ENCODE measurements at regions not wholly inside any gene's neighbourhood (a gene's known extent, or its start where the extent isn't known, plus 50 kb on each side); places are given as distances from the start of the nearest gene placed in this dataset.
A peak's percentile ranks its signal among the peaks of the same experiment; 100 is the strongest.

- Histone ChIP-seq H3K4me3 (ENCODE audit: low read depth, low read length) (no peak overlapping the region), H3K36me3 (ENCODE audit: control insufficient read depth, insufficient read depth, low read length) (no peaks in the 10 kb centered on the region), H3K27me3 (ENCODE audit: control insufficient read depth, insufficient read depth, low read length) (no peaks in the 10 kb centered on the region), H3K9me3 (ENCODE audit: control insufficient read depth, insufficient read depth, low read length) (no peaks in the 10 kb centered on the region), H3K4me1 (ENCODE audit: control insufficient read depth, insufficient read depth, low read length) (peaks cover 15% of the 10 kb centered on the region), H3K9ac (ENCODE audit: low read depth, low read length) (no peak overlapping the region), H3K27ac (ENCODE audit: low read depth, low read length) (no peak overlapping the region)
Observed at GRCh38 chr2:129754831-129755230, 224.6 kb upstream of the RAB6C start.

GRCh38 chr2:129755786-129756185 lies 223.7 kb upstream of the RAB6C start:
- Histone ChIP-seq H3K27ac (ENCODE audit: low read depth, low read length) (no peak overlapping the region), H3K4me3 (ENCODE audit: low read depth, low read length) (no peak overlapping the region), H3K4me1 (ENCODE audit: control insufficient read depth, insufficient read depth, low read length) (peaks cover 15% of the 10 kb centered on the region), H3K36me3 (ENCODE audit: control insufficient read depth, insufficient read depth, low read length) (no peaks in the 10 kb centered on the region), H3K9ac (ENCODE audit: low read depth, low read length) (no peak overlapping the region), H3K9me3 (ENCODE audit: control insufficient read depth, insufficient read depth, low read length) (no peaks in the 10 kb centered on the region), H3K27me3 (ENCODE audit: control insufficient read depth, insufficient read depth, low read length) (no peaks in the 10 kb centered on the region)

- H3K36me3 ChIP-seq (ENCODE audit: control insufficient read depth, insufficient read depth, low read length) = no peaks in the 10 kb centered on the region
- H3K9ac ChIP-seq (ENCODE audit: low read depth, low read length) = no peak overlapping the region
- H3K4me1 ChIP-seq (ENCODE audit: control insufficient read depth, insufficient read depth, low read length) = peaks cover 15% of the 10 kb centered on the region
- no peak overlapping the region for H3K27ac ChIP-seq (ENCODE audit: low read depth, low read length)
- H3K27me3 ChIP-seq (ENCODE audit: control insufficient read depth, insufficient read depth, low read length) = no peaks in the 10 kb centered on the region
- no peak overlapping the region for H3K4me3 ChIP-seq (ENCODE audit: low read depth, low read length)
- no peaks in the 10 kb centered on the region for H3K9me3 ChIP-seq (ENCODE audit: control insufficient read depth, insufficient read depth, low read length)
Observed at GRCh38 chr2:129756276-129756675, 223.2 kb upstream of the RAB6C start.

GRCh38 chr2:129757366-129757914 lies 222.0 kb upstream of the RAB6C start:
- H3K9me3 ChIP-seq (ENCODE audit: control insufficient read depth, insufficient read depth, low read length) = no peaks in the 10 kb centered on the region
- no peak overlapping the region for H3K9ac ChIP-seq (ENCODE audit: low read depth, low read length)
- no peaks in the 10 kb centered on the region for H3K36me3 ChIP-seq (ENCODE audit: control insufficient read depth, insufficient read depth, low read length)
- H3K27ac ChIP-seq (ENCODE audit: low read depth, low read length) = peak overlapping the region; percentile 50
- H3K4me3 ChIP-seq (ENCODE audit: low read depth, low read length) = no peak overlapping the region
- no peaks in the 10 kb centered on the region for H3K27me3 ChIP-seq (ENCODE audit: control insufficient read depth, insufficient read depth, low read length)
- peaks cover 15% of the 10 kb centered on the region for H3K4me1 ChIP-seq (ENCODE audit: control insufficient read depth, insufficient read depth, low read length)

- no peak overlapping the region for H3K9ac ChIP-seq (ENCODE audit: low read depth, low read length)
- no peaks in the 10 kb centered on the region for H3K27me3 ChIP-seq (ENCODE audit: control insufficient read depth, insufficient read depth, low read length)
- peak overlapping the region; percentile 79 for H3K27ac ChIP-seq (ENCODE audit: low read depth, low read length)
- no peaks in the 10 kb centered on the region for H3K9me3 ChIP-seq (ENCODE audit: control insufficient read depth, insufficient read depth, low read length)
- H3K36me3 ChIP-seq (ENCODE audit: control insufficient read depth, insufficient read depth, low read length) = no peaks in the 10 kb centered on the region
- H3K4me1 ChIP-seq (ENCODE audit: control insufficient read depth, insufficient read depth, low read length) = peaks cover 15% of the 10 kb centered on the region
- H3K4me3 ChIP-seq (ENCODE audit: low read depth, low read length) = peak overlapping the region; percentile 43
Observed at GRCh38 chr2:129757915-129758783, 221.3 kb upstream of the RAB6C start.

GRCh38 chr2:129758784-129759471 lies 220.5 kb upstream of the RAB6C start:
- Histone ChIP-seq H3K9ac (ENCODE audit: low read depth, low read length) (no peak overlapping the region), H3K27me3 (ENCODE audit: control insufficient read depth, insufficient read depth, low read length) (no peaks in the 10 kb centered on the region)

GRCh38 chr2:129759472-129760010 lies 219.9 kb upstream of the RAB6C start:
- H3K4me3 ChIP-seq (ENCODE audit: low read depth, low read length) = no peak overlapping the region
- H3K9ac ChIP-seq (ENCODE audit: low read depth, low read length) = no peak overlapping the region
- H3K27me3 ChIP-seq (ENCODE audit: control insufficient read depth, insufficient read depth, low read length) = no peaks in the 10 kb centered on the region

More at GRCh38 chr2:129758784-129759471, 220.5 kb upstream of the RAB6C start:
- Histone ChIP-seq H3K27ac (ENCODE audit: low read depth, low read length) (peak overlapping the region; percentile 79), H3K4me1 (ENCODE audit: control insufficient read depth, insufficient read depth, low read length) (peaks cover 15% of the 10 kb centered on the region), H3K36me3 (ENCODE audit: control insufficient read depth, insufficient read depth, low read length) (no peaks in the 10 kb centered on the region), H3K9me3 (ENCODE audit: control insufficient read depth, insufficient read depth, low read length) (no peaks in the 10 kb centered on the region), H3K4me3 (ENCODE audit: low read depth, low read length) (peak overlapping the region; percentile 43; the same call in 1 of the 2 replicates)

GRCh38 chr2:129760669-129761068 lies 218.8 kb upstream of the RAB6C start:
- Histone ChIP-seq H3K36me3 (ENCODE audit: control insufficient read depth, insufficient read depth, low read length) (no peaks in the 10 kb centered on the region), H3K27me3 (ENCODE audit: control insufficient read depth, insufficient read depth, low read length) (no peaks in the 10 kb centered on the region), H3K9me3 (ENCODE audit: control insufficient read depth, insufficient read depth, low read length) (no peaks in the 10 kb centered on the region), H3K27ac (ENCODE audit: low read depth, low read length) (no peak overlapping the region), H3K4me1 (ENCODE audit: control insufficient read depth, insufficient read depth, low read length) (peaks cover 15% of the 10 kb centered on the region), H3K9ac (ENCODE audit: low read depth, low read length) (no peak overlapping the region), H3K4me3 (ENCODE audit: low read depth, low read length) (no peak overlapping the region)

More at GRCh38 chr2:129759472-129760010, 219.9 kb upstream of the RAB6C start:
- Histone ChIP-seq H3K36me3 (ENCODE audit: control insufficient read depth, insufficient read depth, low read length) (no peaks in the 10 kb centered on the region), H3K27ac (ENCODE audit: low read depth, low read length) (no peak overlapping the region), H3K9me3 (ENCODE audit: control insufficient read depth, insufficient read depth, low read length) (no peaks in the 10 kb centered on the region), H3K4me1 (ENCODE audit: control insufficient read depth, insufficient read depth, low read length) (peaks cover 15% of the 10 kb centered on the region)

- no peaks in the 10 kb centered on the region for H3K9me3 ChIP-seq (ENCODE audit: control insufficient read depth, insufficient read depth, low read length)
- no peak overlapping the region for H3K4me3 ChIP-seq (ENCODE audit: low read depth, low read length)
- H3K4me1 ChIP-seq (ENCODE audit: control insufficient read depth, insufficient read depth, low read length) = peaks cover 15% of the 10 kb centered on the region
- H3K27ac ChIP-seq (ENCODE audit: low read depth, low read length) = no peak overlapping the region
- no peak overlapping the region for H3K9ac ChIP-seq (ENCODE audit: low read depth, low read length)
- H3K27me3 ChIP-seq (ENCODE audit: control insufficient read depth, insufficient read depth, low read length) = no peaks in the 10 kb centered on the region
- H3K36me3 ChIP-seq (ENCODE audit: control insufficient read depth, insufficient read depth, low read length) = no peaks in the 10 kb centered on the region
Observed at GRCh38 chr2:129761569-129762021, 217.9 kb upstream of the RAB6C start.

GRCh38 chr2:129762386-129763189 lies 216.9 kb upstream of the RAB6C start:
- no peaks in the 10 kb centered on the region for H3K36me3 ChIP-seq (ENCODE audit: control insufficient read depth, insufficient read depth, low read length)
- no peak overlapping the region for H3K4me3 ChIP-seq (ENCODE audit: low read depth, low read length)
- H3K9ac ChIP-seq (ENCODE audit: low read depth, low read length) = no peak overlapping the region
- H3K9me3 ChIP-seq (ENCODE audit: control insufficient read depth, insufficient read depth, low read length) = no peaks in the 10 kb centered on the region
- H3K27me3 ChIP-seq (ENCODE audit: control insufficient read depth, insufficient read depth, low read length) = no peaks in the 10 kb centered on the region
- H3K4me1 ChIP-seq (ENCODE audit: control insufficient read depth, insufficient read depth, low read length) = peaks cover 13% of the 10 kb centered on the region
- H3K27ac ChIP-seq (ENCODE audit: low read depth, low read length) = no peak overlapping the region
